NT2/D1 (cell line): ENCODE measurements at regions not wholly inside any gene's neighbourhood (a gene's known extent, or its start where the extent isn't known, plus 50 kb on each side); places are given as distances from the start of the nearest gene placed in this dataset.

ENCODE experiments used
- DNase-seq: peaks from one replicate; pipeline ENCODE4 v3.0.0-alpha.2; 2011; ENCODE audit warnings: low read depth, low spot score
- H3K27me3 ChIP-seq: 2 replicates; pipeline ENCODE4 v1.6.0; 2011; ENCODE audit warnings: mild to moderate bottlenecking; ENCODE audit not compliant: insufficient read length, insufficient read depth
- H3K36me3 ChIP-seq: 2 replicates; pipeline ENCODE4 v1.6.1; 2011; ENCODE audit warnings: mild to moderate bottlenecking, low read length, mixed read lengths; ENCODE audit not compliant: insufficient read depth, insufficient read length
- H3K4me1 ChIP-seq: 2 replicates; pipeline ENCODE4 v1.5.1; 2011; ENCODE audit not compliant: insufficient read depth, insufficient read length
- H3K4me3 ChIP-seq: 2 replicates; pipeline ENCODE4 v1.5.1; 2011; ENCODE audit warnings: low read depth; ENCODE audit not compliant: insufficient read length
- H3K9ac ChIP-seq: 2 replicates; pipeline ENCODE4 v1.6.0; 2011; ENCODE audit warnings: low read depth; ENCODE audit not compliant: insufficient read length
- H3K9me3 ChIP-seq: 2 replicates; pipeline ENCODE4 v1.5.1; 2011; ENCODE audit warnings: mild to moderate bottlenecking, low read length; ENCODE audit not compliant: insufficient read depth
- SUZ12 ChIP-seq: IDR thresholded peaks from 2 replicates; pipeline ENCODE4 v1.6.1; 2011; ENCODE audit not compliant: insufficient read length, insufficient read depth; ENCODE audit errors: extremely low read depth
- YY1 ChIP-seq: IDR thresholded peaks from 2 replicates; pipeline ENCODE4 v1.6.1; 2011; ENCODE audit not compliant: insufficient read length, insufficient read depth
- ZNF274 ChIP-seq: IDR thresholded peaks from 2 replicates; pipeline ENCODE4 v1.6.1; 2011; ENCODE audit warnings: mild to moderate bottlenecking, low read depth, low read length

DNA sequence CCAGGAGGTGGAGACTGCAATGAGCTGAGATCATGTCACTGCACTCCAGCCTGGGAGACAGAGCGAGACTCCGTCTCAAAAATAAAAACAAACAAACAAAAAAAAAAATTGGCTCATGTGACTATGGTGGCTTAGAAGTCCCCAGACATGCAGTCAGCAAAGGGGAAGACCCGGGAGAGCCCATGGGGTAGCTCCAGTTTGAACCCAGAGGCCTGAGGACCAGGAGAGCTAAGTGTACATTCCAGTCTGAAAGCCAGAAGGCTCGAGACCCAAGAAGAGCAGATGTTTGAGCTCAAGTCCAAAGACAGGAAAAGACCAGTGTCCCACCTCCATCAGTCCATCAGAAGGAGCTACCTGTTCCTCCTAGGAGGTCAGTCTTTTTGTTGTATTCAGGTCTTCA is 175.2 kb downstream of the TSHZ3 start:
- no peak overlapping the region for H3K4me3 ChIP-seq
- no peaks in the 10 kb centered on the region for H3K27me3 ChIP-seq
- no peak for DNase-seq
- no peaks in the 10 kb centered on the region for H3K9me3 ChIP-seq
- no peak for TF ChIP-seq YY1
- TF ChIP-seq SUZ12 = no peak
- no peak for TF ChIP-seq ZNF274
- H3K4me1 ChIP-seq = no peaks in the 10 kb centered on the region
- H3K36me3 ChIP-seq = no peaks in the 10 kb centered on the region
- no peak overlapping the region for H3K9ac ChIP-seq

DNA sequence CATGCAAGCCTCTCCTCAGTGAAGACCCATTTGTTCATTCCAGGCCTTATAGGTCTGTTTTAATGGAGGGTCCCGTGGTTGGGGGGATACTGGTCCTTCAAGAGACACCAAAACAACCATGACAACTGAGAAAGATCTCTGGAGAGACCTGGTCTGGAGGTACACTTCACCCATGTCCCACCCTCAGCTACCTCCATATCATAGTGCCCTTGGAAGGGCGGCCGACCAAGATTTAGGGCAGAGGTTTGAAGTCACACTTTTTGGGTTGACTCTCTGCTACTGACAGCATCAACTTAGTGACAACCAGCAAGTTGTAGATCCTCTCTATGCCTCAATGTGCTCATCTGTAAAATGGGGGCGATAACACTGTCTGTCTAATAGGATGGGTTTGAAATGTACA is 177.3 kb downstream of the TSHZ3 start:
- H3K9me3 ChIP-seq = no peaks in the 10 kb centered on the region
- TF ChIP-seq YY1 (no peak), ZNF274 (no peak), SUZ12 (no peak)
- H3K9ac ChIP-seq = no peak overlapping the region
- no peaks in the 10 kb centered on the region for H3K36me3 ChIP-seq
- no peak for DNase-seq
- no peak overlapping the region for H3K4me3 ChIP-seq
- H3K4me1 ChIP-seq = no peaks in the 10 kb centered on the region
- no peaks in the 10 kb centered on the region for H3K27me3 ChIP-seq

DNA sequence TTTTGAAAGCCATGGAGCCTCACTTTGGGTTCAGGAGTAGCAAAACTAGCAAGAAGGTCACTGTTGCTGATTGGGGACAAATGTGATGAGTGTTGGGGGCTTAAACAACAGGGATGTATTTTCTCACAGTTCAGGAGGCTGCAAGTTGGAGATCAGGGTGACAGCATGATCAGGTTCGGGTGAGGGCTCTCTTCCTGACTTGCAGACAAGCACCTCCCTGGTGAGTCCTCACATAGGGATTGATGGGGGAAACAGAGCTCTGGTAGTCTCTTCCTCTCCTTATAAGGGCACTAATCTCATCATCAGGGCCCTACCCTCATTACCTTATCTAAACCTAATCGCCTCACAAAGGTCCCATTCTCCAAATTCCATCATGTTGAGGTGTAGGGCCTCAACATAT is 179.2 kb downstream of the TSHZ3 start:
- no peak overlapping the region for H3K9ac ChIP-seq
- no peaks in the 10 kb centered on the region for H3K9me3 ChIP-seq
- no peak for DNase-seq
- H3K27me3 ChIP-seq = no peaks in the 10 kb centered on the region
- TF ChIP-seq ZNF274 (no peak), YY1 (no peak), SUZ12 (no peak)
- no peaks in the 10 kb centered on the region for H3K36me3 ChIP-seq
- H3K4me3 ChIP-seq = no peak overlapping the region
- no peaks in the 10 kb centered on the region for H3K4me1 ChIP-seq

DNA sequence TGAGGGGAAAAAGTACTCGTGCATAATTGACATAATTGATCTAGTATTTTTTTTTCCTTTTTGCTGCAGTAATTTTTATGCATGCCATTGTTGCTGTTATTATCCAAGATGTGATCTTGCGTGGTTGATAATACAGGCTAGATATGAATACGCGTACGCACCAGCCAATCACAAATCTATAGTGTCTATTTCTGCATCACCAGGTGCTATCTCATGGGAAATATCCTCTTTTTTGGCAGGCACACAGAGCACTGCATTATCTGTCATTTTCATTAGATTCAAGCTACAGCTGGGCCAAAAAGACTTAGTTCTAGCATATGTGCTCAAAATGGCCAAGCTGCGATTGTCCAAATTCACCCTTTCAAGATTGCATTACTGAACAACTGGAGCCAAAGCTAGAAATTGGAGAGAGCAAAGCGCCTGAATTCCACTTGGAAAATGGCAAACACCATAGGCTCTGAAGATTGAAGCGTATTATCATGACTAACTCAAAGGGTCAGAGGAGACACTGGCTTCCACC is 181.1 kb downstream of the TSHZ3 start:
- Histone ChIP-seq H3K9ac (no peak overlapping the region), H3K4me1 (no peaks in the 10 kb centered on the region), H3K4me3 (no peak overlapping the region), H3K9me3 (no peaks in the 10 kb centered on the region), H3K27me3 (no peaks in the 10 kb centered on the region), H3K36me3 (no peaks in the 10 kb centered on the region)
- no peak for DNase-seq
- TF ChIP-seq YY1 = no peak
- TF ChIP-seq SUZ12 = no peak

DNA sequence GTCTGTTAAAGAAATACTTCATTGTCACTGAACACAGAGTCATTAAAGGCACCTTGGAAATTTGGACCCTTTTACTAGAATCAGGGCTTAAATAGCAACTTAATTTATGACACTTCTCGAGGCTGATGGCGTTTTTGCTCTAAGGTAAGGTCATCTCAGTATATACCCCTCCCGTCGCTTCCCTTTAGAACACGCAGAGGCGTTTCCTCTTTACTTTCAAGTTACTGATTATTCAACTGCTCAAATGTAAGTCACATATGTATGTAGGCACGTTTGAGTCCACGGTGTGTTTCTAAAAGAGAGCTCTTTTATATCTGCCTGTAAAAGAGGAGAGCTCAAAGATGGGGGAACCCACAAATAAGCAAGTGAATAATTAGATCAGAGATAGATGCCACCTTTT is 181.5 kb downstream of the TSHZ3 start:
- Histone ChIP-seq H3K4me3 (no peak overlapping the region), H3K27me3 (no peaks in the 10 kb centered on the region), H3K4me1 (no peaks in the 10 kb centered on the region), H3K9ac (no peak overlapping the region), H3K9me3 (no peaks in the 10 kb centered on the region), H3K36me3 (no peaks in the 10 kb centered on the region)
- no peak for DNase-seq
- TF ChIP-seq SUZ12 = no peak
- no peak for TF ChIP-seq ZNF274
- TF ChIP-seq YY1 = no peak

DNA sequence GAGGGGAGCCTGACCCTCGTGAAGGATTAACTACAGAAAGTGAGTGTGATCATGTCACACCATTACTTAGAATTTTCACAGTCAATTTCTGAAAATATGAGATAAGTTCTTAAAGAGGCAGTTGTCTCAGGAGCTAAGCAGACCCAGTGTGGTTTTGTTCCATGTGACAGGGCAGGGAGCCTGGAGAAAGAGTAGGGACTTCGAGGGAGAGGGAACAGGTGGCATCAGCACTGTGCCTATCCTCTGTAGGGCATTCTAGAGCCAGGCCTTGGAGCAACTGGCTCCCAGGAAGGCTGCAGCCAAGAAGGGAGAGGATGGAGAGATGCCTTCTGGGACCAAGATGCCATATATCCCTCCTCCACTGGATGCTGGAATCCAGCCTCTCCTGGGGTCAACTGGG is 183.0 kb downstream of the TSHZ3 start:
- Histone ChIP-seq H3K9me3 (no peaks in the 10 kb centered on the region), H3K27me3 (no peaks in the 10 kb centered on the region), H3K4me1 (no peaks in the 10 kb centered on the region), H3K36me3 (no peaks in the 10 kb centered on the region), H3K4me3 (no peak overlapping the region), H3K9ac (no peak overlapping the region)
- DNase-seq = no peak
- TF ChIP-seq SUZ12 = no peak
- TF ChIP-seq YY1 = no peak
- no peak for TF ChIP-seq ZNF274

DNA sequence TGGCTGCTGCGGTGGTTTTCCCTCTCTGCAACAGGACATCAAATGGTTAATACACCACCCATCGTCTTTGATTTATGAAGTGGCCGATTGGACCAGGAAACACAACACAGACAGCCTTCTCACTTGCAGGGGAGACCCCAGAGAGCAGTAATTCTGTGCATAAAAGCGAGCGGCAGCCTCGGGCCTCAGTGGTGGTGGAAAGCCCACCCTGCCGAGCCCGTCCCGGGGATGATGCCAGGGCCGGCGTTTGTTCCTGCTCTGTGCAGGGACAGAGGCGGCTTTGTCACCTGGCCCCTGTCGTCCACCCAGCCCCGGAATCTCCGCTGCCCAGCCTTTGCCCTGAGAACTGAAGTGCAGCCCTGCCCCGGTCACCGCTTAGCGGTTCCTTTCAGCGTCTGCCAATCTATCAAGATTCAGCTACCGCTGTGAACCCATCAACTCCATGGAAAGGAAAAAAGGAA is 184.4 kb downstream of the TSHZ3 start:
- no peaks in the 10 kb centered on the region for H3K9me3 ChIP-seq
- TF ChIP-seq YY1 (no peak), SUZ12 (no peak), ZNF274 (no peak)
- H3K4me3 ChIP-seq = no peak overlapping the region
- no peaks in the 10 kb centered on the region for H3K27me3 ChIP-seq
- no peak overlapping the region for H3K9ac ChIP-seq
- H3K36me3 ChIP-seq = no peaks in the 10 kb centered on the region
- no peaks in the 10 kb centered on the region for H3K4me1 ChIP-seq
- DNase-seq = no peak

DNA sequence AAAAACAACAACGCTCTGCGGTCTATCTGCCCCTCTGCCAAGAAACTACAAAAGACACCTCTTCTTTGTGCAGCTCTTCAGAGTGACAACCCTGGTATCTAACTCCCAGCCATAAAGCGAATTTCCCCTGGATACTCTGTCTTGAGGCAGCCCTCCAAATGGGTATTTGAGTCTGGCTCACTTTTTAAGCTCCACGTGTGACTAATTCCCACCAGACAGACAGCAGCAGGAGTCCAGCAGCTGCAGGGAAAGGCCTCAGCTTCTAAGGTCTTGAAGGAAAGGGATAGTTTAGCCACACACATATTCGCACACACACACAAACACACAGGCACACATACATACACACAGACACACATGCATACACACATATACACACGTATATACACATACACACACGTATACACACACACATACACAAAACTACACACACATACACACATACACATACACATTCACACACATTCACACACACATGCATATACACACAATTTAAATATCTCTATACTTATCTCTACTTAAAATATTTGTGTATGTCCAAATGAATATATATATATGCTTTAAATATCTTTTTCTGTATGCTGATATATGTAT is 188.8 kb downstream of the TSHZ3 start:
- DNase-seq = no peak
- Histone ChIP-seq H3K36me3 (no peaks in the 10 kb centered on the region), H3K27me3 (no peaks in the 10 kb centered on the region), H3K4me3 (no peak overlapping the region), H3K9ac (no peak overlapping the region), H3K4me1 (no peaks in the 10 kb centered on the region), H3K9me3 (no peaks in the 10 kb centered on the region)
- TF ChIP-seq SUZ12 (no peak), ZNF274 (no peak), YY1 (no peak)
